ENCODE measurements at regions not wholly inside any gene's neighbourhood (a gene's known extent, or its start where the extent isn't known, plus 50 kb on each side); places are given as distances from the start of the nearest gene placed in this dataset.

- H3K27ac Mint-ChIP-seq (ENCODE audit: unreplicated experiment): no peak overlapping the region
- peaks cover 7% of the 10 kb centered on the region for H3K4me1 Mint-ChIP-seq (ENCODE audit: low read depth, unreplicated experiment)
- intact Hi-C loops (cut with micrococcal nuclease; ENCODE audit: unreplicated experiment): no loop called here
- no TSS peak for BruUV-seq (replicated peaks)
- no peak for DNase-seq
- no peak overlapping the region for H3K4me3 Mint-ChIP-seq (ENCODE audit: low read depth, unreplicated experiment)
- CTCF ChIA-PET: no interaction called here
- no peaks in the 10 kb centered on the region for H3K36me3 Mint-ChIP-seq (ENCODE audit: insufficient read depth, unreplicated experiment)
- TF ChIP-seq CTCF (IDR thresholded peaks at IDR 0.05; ENCODE audit: unreplicated experiment): no peak
- H3K27me3 Mint-ChIP-seq (ENCODE audit: unreplicated experiment): peaks cover 18% of the 10 kb centered on the region
- H3K9me3 Mint-ChIP-seq (ENCODE audit: low read depth, unreplicated experiment): no peaks in the 10 kb centered on the region
These were observed 49.7 kb upstream of the SLC2A1 start for GRCh38 chr1:43008115-43009060.
